ENCODE measurements at regions not wholly inside any gene's neighbourhood (a gene's known extent, or its start where the extent isn't known, plus 50 kb on each side); places are given as distances from the start of the nearest gene placed in this dataset.

- Histone ChIP-seq H3K36me3 (ENCODE audit: control insufficient read depth in 1 of 2, insufficient read depth in 2 of 2, low read length in 1 of 2) (no peaks in the 10 kb centered on the region), H3K27ac (ENCODE audit: low read depth in 1 of 2, low read length in 2 of 2) (no peak overlapping the region), H3K4me1 (ENCODE audit: control insufficient read depth in 1 of 2, insufficient read depth in 2 of 2, low read length in 2 of 2) (peaks cover 0 to 1% of the 10 kb centered on the region in 2 donors), H3K4me3 (ENCODE audit: low read length in 2 of 2) (no peak overlapping the region), H3K9me3 (ENCODE audit: control insufficient read depth, low read length) (no peaks in the 10 kb centered on the region), H3K27me3 (ENCODE audit: control insufficient read depth in 1 of 2, insufficient read depth in 2 of 2, low read length in 1 of 2) (no peaks in the 10 kb centered on the region)
- no peak for ATAC-seq (ENCODE audit: low FRiP score)
- no peak for DNase-seq
- intact Hi-C loops (cut with DNase I) = no loop called here
- 91 to 94% methylated on average over 6 of the region's 6 CpGs for WGBS, 2 donors
Observed at GRCh38 chr4:20323991-20324390, 72.3 kb downstream of the SLIT2 start.

- WGBS, 2 donors = 69 to 83% methylated on average over 1 of the region's 1 CpG
- DNase-seq = no peak
- no peak overlapping the region for H3K27ac ChIP-seq (ENCODE audit: low read depth in 1 of 2, low read length in 2 of 2)
Observed at GRCh38 chr4:20326460-20326859, 74.8 kb downstream of the SLIT2 start.

GRCh38 chr4:20326977-20327376, 75.3 kb downstream of the SLIT2 start:
- 70 to 86% methylated on average over 2 of the region's 2 CpGs for WGBS, 2 donors
- H3K27me3 ChIP-seq (ENCODE audit: control insufficient read depth in 1 of 2, insufficient read depth in 2 of 2, low read length in 1 of 2) = no peaks in the 10 kb centered on the region
- H3K4me3 ChIP-seq (ENCODE audit: low read length in 2 of 2) = no peak overlapping the region
- H3K4me1 ChIP-seq (ENCODE audit: control insufficient read depth in 1 of 2, insufficient read depth in 2 of 2, low read length in 2 of 2) = no peaks in the 10 kb centered on the region
- no peak for ATAC-seq (ENCODE audit: low FRiP score)
- no peaks in the 10 kb centered on the region for H3K9me3 ChIP-seq (ENCODE audit: control insufficient read depth, low read length)
- no peaks in the 10 kb centered on the region for H3K36me3 ChIP-seq (ENCODE audit: control insufficient read depth in 1 of 2, insufficient read depth in 2 of 2, low read length in 1 of 2)
- H3K27ac ChIP-seq (ENCODE audit: low read depth in 1 of 2, low read length in 2 of 2) = no peak overlapping the region
- intact Hi-C loops (cut with DNase I) = no loop called here
- no peak for DNase-seq

More at GRCh38 chr4:20326460-20326859, 74.8 kb downstream of the SLIT2 start:
- intact Hi-C loops (cut with DNase I) = no loop called here
- ATAC-seq (ENCODE audit: low FRiP score) = no peak
- Histone ChIP-seq H3K4me1 (ENCODE audit: control insufficient read depth in 1 of 2, insufficient read depth in 2 of 2, low read length in 2 of 2) (no peaks in the 10 kb centered on the region), H3K27me3 (ENCODE audit: control insufficient read depth in 1 of 2, insufficient read depth in 2 of 2, low read length in 1 of 2) (no peaks in the 10 kb centered on the region), H3K9me3 (ENCODE audit: control insufficient read depth, low read length) (no peaks in the 10 kb centered on the region), H3K36me3 (ENCODE audit: control insufficient read depth in 1 of 2, insufficient read depth in 2 of 2, low read length in 1 of 2) (no peaks in the 10 kb centered on the region), H3K4me3 (ENCODE audit: low read length in 2 of 2) (no peak overlapping the region)

- Histone ChIP-seq H3K4me1 (ENCODE audit: control insufficient read depth in 1 of 2, insufficient read depth in 2 of 2, low read length in 2 of 2) (no peaks in the 10 kb centered on the region), H3K27me3 (ENCODE audit: control insufficient read depth in 1 of 2, insufficient read depth in 2 of 2, low read length in 1 of 2) (no peaks in the 10 kb centered on the region), H3K9me3 (ENCODE audit: control insufficient read depth, low read length) (no peaks in the 10 kb centered on the region), H3K4me3 (ENCODE audit: low read length in 2 of 2) (no peak overlapping the region), H3K36me3 (ENCODE audit: control insufficient read depth in 1 of 2, insufficient read depth in 2 of 2, low read length in 1 of 2) (no peaks in the 10 kb centered on the region), H3K27ac (ENCODE audit: low read depth in 1 of 2, low read length in 2 of 2) (no peak overlapping the region)
- WGBS, 2 donors = 97% methylated on average over 2 of the region's 2 CpGs
- intact Hi-C loops (cut with DNase I) = no loop called here
- ATAC-seq (ENCODE audit: low FRiP score) (no peak), DNase-seq (no peak)
Observed at GRCh38 chr4:20327808-20328207, 76.1 kb downstream of the SLIT2 start.

- 89 to 95% methylated on average over 1 of the region's 1 CpG for WGBS, 2 donors
- H3K27ac ChIP-seq (ENCODE audit: low read depth in 1 of 2, low read length in 2 of 2) = no peak overlapping the region
Observed at GRCh38 chr4:20331642-20332041, 79.9 kb downstream of the SLIT2 start.

GRCh38 chr4:20333141-20333715, 81.5 kb downstream of the SLIT2 start:
- no peak for ATAC-seq (ENCODE audit: low FRiP score)
- H3K9me3 ChIP-seq (ENCODE audit: control insufficient read depth, low read length) = no peaks in the 10 kb centered on the region
- H3K36me3 ChIP-seq (ENCODE audit: control insufficient read depth in 1 of 2, insufficient read depth in 2 of 2, low read length in 1 of 2) = no peaks in the 10 kb centered on the region
- H3K4me3 ChIP-seq (ENCODE audit: low read length in 2 of 2) = no peak overlapping the region
- intact Hi-C loops (cut with DNase I) = no loop called here
- no peaks in the 10 kb centered on the region for H3K27me3 ChIP-seq (ENCODE audit: control insufficient read depth in 1 of 2, insufficient read depth in 2 of 2, low read length in 1 of 2)
- H3K4me1 ChIP-seq (ENCODE audit: control insufficient read depth in 1 of 2, insufficient read depth in 2 of 2, low read length in 2 of 2) = no peaks in the 10 kb centered on the region
- WGBS, 2 donors = 90 to 92% methylated on average over 3 of the region's 3 CpGs
- H3K27ac ChIP-seq (ENCODE audit: low read depth in 1 of 2, low read length in 2 of 2) = no peak overlapping the region
- no peak for DNase-seq

More at GRCh38 chr4:20331642-20332041, 79.9 kb downstream of the SLIT2 start:
- Histone ChIP-seq H3K27me3 (ENCODE audit: control insufficient read depth in 1 of 2, insufficient read depth in 2 of 2, low read length in 1 of 2) (no peaks in the 10 kb centered on the region), H3K4me3 (ENCODE audit: low read length in 2 of 2) (no peak overlapping the region), H3K9me3 (ENCODE audit: control insufficient read depth, low read length) (no peaks in the 10 kb centered on the region), H3K36me3 (ENCODE audit: control insufficient read depth in 1 of 2, insufficient read depth in 2 of 2, low read length in 1 of 2) (no peaks in the 10 kb centered on the region), H3K4me1 (ENCODE audit: control insufficient read depth in 1 of 2, insufficient read depth in 2 of 2, low read length in 2 of 2) (no peaks in the 10 kb centered on the region)
- no peak for ATAC-seq (ENCODE audit: low FRiP score)
- intact Hi-C loops (cut with DNase I) = no loop called here
- DNase-seq = no peak

GRCh38 chr4:20337261-20337664, 85.6 kb downstream of the SLIT2 start:
- DNase-seq = no peak
- no peak for ATAC-seq (ENCODE audit: low FRiP score)
- WGBS, 2 donors = 73 to 78% methylated on average over 1 of the region's 1 CpG
- intact Hi-C loops (cut with DNase I) = no loop called here
- Histone ChIP-seq H3K36me3 (ENCODE audit: control insufficient read depth in 1 of 2, insufficient read depth in 2 of 2, low read length in 1 of 2) (no peaks in the 10 kb centered on the region), H3K9me3 (ENCODE audit: control insufficient read depth, low read length) (no peaks in the 10 kb centered on the region), H3K4me1 (ENCODE audit: control insufficient read depth in 1 of 2, insufficient read depth in 2 of 2, low read length in 2 of 2) (no peaks in the 10 kb centered on the region), H3K4me3 (ENCODE audit: low read length in 2 of 2) (no peak overlapping the region), H3K27ac (ENCODE audit: low read depth in 1 of 2, low read length in 2 of 2) (no peak overlapping the region), H3K27me3 (ENCODE audit: control insufficient read depth in 1 of 2, insufficient read depth in 2 of 2, low read length in 1 of 2) (no peaks in the 10 kb centered on the region)

- DNase-seq (no peak), ATAC-seq (ENCODE audit: low FRiP score) (no peak)
- Histone ChIP-seq H3K36me3 (ENCODE audit: control insufficient read depth in 1 of 2, insufficient read depth in 2 of 2, low read length in 1 of 2) (no peaks in the 10 kb centered on the region), H3K4me3 (ENCODE audit: low read length in 2 of 2) (no peak overlapping the region), H3K27ac (ENCODE audit: low read depth in 1 of 2, low read length in 2 of 2) (no peak overlapping the region), H3K27me3 (ENCODE audit: control insufficient read depth in 1 of 2, insufficient read depth in 2 of 2, low read length in 1 of 2) (no peaks in the 10 kb centered on the region), H3K9me3 (ENCODE audit: control insufficient read depth, low read length) (no peaks in the 10 kb centered on the region), H3K4me1 (ENCODE audit: control insufficient read depth in 1 of 2, insufficient read depth in 2 of 2, low read length in 2 of 2) (no peaks in the 10 kb centered on the region)
- WGBS, 2 donors = 70 to 72% methylated on average over 2 of the region's 2 CpGs
- intact Hi-C loops (cut with DNase I) = no loop called here
Observed at GRCh38 chr4:20338841-20339240, 87.1 kb downstream of the SLIT2 start.

- no peak overlapping the region for H3K4me3 ChIP-seq (ENCODE audit: low read length in 2 of 2)
- H3K9me3 ChIP-seq (ENCODE audit: control insufficient read depth, low read length) = no peaks in the 10 kb centered on the region
- no peak for ATAC-seq (ENCODE audit: low FRiP score)
- no peak for DNase-seq
- no peaks in the 10 kb centered on the region for H3K4me1 ChIP-seq (ENCODE audit: control insufficient read depth in 1 of 2, insufficient read depth in 2 of 2, low read length in 2 of 2)
- H3K36me3 ChIP-seq (ENCODE audit: control insufficient read depth in 1 of 2, insufficient read depth in 2 of 2, low read length in 1 of 2) = no peaks in the 10 kb centered on the region
- no peak overlapping the region for H3K27ac ChIP-seq (ENCODE audit: low read depth in 1 of 2, low read length in 2 of 2)
- H3K27me3 ChIP-seq (ENCODE audit: control insufficient read depth in 1 of 2, insufficient read depth in 2 of 2, low read length in 1 of 2) = no peaks in the 10 kb centered on the region
- 82 to 83% methylated on average over 5 of the region's 5 CpGs for WGBS, 2 donors
- intact Hi-C loops (cut with DNase I) = no loop called here
Observed at GRCh38 chr4:20341134-20341738, 89.5 kb downstream of the SLIT2 start.
